ENCODE measurements at regions not wholly inside any gene's neighbourhood (a gene's known extent, or its start where the extent isn't known, plus 50 kb on each side); places are given as distances from the start of the nearest gene placed in this dataset.

DNA sequence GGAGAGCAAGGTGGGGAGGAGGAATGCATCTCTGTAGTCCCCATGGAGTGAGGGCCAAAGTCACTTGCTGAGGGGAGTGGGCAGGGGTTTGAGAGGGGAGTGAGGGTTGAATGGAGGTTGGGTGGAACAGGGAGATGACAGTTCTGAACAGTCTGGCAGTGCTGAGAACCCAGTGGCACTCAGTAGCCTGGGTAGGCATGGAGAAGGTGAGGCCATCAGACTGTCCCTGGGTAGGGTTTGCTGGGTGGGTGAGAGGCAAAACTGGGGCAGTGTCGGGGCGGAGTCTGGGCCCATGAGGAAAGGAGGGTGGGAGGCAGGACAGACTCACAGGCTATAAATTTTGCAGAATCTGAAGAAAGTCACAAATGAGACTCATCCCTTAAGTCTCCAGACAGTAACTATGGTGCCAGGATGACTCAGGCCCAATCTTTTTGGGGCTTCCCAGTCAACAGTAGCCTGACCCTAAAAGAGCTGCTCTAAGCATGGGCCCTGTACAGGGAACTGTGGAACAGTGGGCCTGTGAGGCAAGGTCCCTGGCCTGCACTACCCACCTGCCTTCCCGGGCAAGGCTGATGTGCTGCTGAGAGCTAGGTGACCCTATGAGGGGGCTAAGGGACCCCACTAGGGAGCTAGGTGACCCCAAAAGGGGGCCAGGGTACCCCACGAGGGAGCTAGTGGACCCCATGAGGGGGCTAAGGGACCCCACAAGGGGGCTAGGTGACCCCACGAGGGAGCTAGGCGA is 51.0 kb upstream of the DMRTB1 start:
- TF ChIP-seq NFIC (IDR thresholded peaks at IDR 0.05) (no peak), FOXM1 (IDR thresholded peaks at IDR 0.05; ENCODE audit: borderline replicate concordance, low read depth) (no peak), TCF12 (IDR thresholded peaks at IDR 0.05; ENCODE audit: low read depth) (no peak), RAD21 (IDR thresholded peaks at IDR 0.05; ENCODE audit: low read depth) (no peak), TEAD4 (IDR thresholded peaks at IDR 0.05) (no peak), EGR1 (IDR thresholded peaks at IDR 0.05) (no peak), CREB1 (IDR thresholded peaks at IDR 0.05; ENCODE audit: low read depth) (no peak), ZBTB7A (IDR thresholded peaks at IDR 0.05; ENCODE audit: low read depth) (no peak), TAF1 (IDR thresholded peaks at IDR 0.05; ENCODE audit: low read depth) (no peak), CEBPB (IDR thresholded peaks at IDR 0.05) (no peak), EP300 (IDR thresholded peaks at IDR 0.05; ENCODE audit: borderline replicate concordance) (no peak), YY1 (IDR thresholded peaks at IDR 0.05; ENCODE audit: low read depth) (no peak)
- TF ChIP-seq, protein P1, sequence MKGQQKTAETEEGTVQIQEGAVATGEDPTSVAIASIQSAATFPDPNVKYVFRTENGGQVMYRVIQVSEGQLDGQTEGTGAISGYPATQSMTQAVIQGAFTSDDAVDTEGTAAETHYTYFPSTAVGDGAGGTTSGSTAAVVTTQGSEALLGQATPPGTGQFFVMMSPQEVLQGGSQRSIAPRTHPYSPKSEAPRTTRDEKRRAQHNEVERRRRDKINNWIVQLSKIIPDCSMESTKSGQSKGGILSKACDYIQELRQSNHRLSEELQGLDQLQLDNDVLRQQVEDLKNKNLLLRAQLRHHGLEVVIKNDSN (IDR thresholded peaks at IDR 0.05), result no peak
- TF ChIP-seq, protein P2, sequence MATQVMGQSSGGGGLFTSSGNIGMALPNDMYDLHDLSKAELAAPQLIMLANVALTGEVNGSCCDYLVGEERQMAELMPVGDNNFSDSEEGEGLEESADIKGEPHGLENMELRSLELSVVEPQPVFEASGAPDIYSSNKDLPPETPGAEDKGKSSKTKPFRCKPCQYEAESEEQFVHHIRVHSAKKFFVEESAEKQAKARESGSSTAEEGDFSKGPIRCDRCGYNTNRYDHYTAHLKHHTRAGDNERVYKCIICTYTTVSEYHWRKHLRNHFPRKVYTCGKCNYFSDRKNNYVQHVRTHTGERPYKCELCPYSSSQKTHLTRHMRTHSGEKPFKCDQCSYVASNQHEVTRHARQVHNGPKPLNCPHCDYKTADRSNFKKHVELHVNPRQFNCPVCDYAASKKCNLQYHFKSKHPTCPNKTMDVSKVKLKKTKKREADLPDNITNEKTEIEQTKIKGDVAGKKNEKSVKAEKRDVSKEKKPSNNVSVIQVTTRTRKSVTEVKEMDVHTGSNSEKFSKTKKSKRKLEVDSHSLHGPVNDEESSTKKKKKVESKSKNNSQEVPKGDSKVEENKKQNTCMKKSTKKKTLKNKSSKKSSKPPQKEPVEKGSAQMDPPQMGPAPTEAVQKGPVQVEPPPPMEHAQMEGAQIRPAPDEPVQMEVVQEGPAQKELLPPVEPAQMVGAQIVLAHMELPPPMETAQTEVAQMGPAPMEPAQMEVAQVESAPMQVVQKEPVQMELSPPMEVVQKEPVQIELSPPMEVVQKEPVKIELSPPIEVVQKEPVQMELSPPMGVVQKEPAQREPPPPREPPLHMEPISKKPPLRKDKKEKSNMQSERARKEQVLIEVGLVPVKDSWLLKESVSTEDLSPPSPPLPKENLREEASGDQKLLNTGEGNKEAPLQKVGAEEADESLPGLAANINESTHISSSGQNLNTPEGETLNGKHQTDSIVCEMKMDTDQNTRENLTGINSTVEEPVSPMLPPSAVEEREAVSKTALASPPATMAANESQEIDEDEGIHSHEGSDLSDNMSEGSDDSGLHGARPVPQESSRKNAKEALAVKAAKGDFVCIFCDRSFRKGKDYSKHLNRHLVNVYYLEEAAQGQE (IDR thresholded peaks at IDR 0.05; ENCODE audit: low read depth), result no peak
- TF ChIP-seq, protein P3, sequence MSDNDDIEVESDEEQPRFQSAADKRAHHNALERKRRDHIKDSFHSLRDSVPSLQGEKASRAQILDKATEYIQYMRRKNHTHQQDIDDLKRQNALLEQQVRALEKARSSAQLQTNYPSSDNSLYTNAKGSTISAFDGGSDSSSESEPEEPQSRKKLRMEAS (IDR thresholded peaks at IDR 0.05), result no peak

DNA sequence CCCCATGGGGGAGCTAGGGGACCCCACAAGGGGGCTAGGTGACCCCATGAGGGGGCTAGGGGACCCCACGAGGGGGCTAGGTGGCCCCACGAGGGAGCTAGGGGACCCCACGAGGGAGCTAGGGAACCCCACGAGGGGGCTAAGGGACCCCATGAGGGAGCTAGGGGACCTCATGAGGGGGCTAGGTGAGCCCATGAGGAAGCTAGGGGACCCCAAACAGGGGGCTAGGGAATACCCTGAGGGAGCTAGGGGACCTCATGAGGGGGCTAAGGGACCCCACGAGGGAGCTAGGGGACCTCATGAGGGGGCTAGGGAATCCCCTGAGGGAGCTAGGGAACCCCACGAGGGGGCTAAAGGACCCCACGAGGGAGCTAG is 50.5 kb upstream of the DMRTB1 start:
- TF ChIP-seq EGR1 (IDR thresholded peaks at IDR 0.05) (no peak), YY1 (IDR thresholded peaks at IDR 0.05; ENCODE audit: low read depth) (no peak), EP300 (IDR thresholded peaks at IDR 0.05; ENCODE audit: borderline replicate concordance) (no peak), ZBTB7A (IDR thresholded peaks at IDR 0.05; ENCODE audit: low read depth) (0 out of 2 replicates have a peak, but pooled peaks have one; percentile 26), TCF12 (IDR thresholded peaks at IDR 0.05; ENCODE audit: low read depth) (no peak), TEAD4 (IDR thresholded peaks at IDR 0.05) (no peak)

DNA sequence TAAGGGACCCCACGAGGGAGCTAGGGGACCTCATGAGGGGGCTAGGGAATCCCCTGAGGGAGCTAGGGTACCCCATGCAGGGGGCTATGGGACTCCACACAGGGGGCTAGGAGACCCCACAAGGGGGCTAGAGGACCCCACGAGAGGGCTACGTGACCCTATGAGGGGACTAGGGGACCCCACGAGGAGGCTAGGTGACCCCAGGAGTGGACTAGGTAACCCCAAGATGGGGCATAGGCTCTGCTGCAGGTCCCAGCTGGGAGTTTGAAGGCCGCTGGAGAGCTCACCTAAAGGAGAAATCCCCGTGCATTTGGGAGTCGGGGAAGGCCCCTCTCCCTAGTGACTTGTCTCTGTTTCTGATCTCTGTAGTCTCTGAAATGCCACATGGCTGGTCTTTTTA is 50.0 kb upstream of the DMRTB1 start:
- no peak for TF ChIP-seq TCF12 (IDR thresholded peaks at IDR 0.05; ENCODE audit: low read depth)
- no peak for TF ChIP-seq FOXM1 (IDR thresholded peaks at IDR 0.05; ENCODE audit: borderline replicate concordance, low read depth)
- no peak for TF ChIP-seq TEAD4 (IDR thresholded peaks at IDR 0.05)
- TF ChIP-seq EP300 (IDR thresholded peaks at IDR 0.05; ENCODE audit: borderline replicate concordance), result no peak
- TF ChIP-seq CREB1 (IDR thresholded peaks at IDR 0.05; ENCODE audit: low read depth), result no peak
- TF ChIP-seq, protein P2 (IDR thresholded peaks at IDR 0.05; ENCODE audit: low read depth), result no peak
- 0 out of 2 replicates have a peak, but pooled peaks have one; percentile 33 for TF ChIP-seq ZBTB7A (IDR thresholded peaks at IDR 0.05; ENCODE audit: low read depth)
- no peak for TF ChIP-seq CEBPB (IDR thresholded peaks at IDR 0.05)
- TF ChIP-seq TAF1 (IDR thresholded peaks at IDR 0.05; ENCODE audit: low read depth), result no peak
